ENCODE measurements at regions not wholly inside any gene's neighbourhood (a gene's known extent, or its start where the extent isn't known, plus 50 kb on each side); places are given as distances from the start of the nearest gene placed in this dataset.
"Not testable (repeated sequence)": the region's sequence is repeated elsewhere in the genome, so short reads cannot be mapped to it uniquely, and the experiment has no call there.

GRCh38 chr20:29763821-29764511 lies 1493.5 kb upstream of the DEFB115 start:
- no peak for DNase-seq

DNA sequence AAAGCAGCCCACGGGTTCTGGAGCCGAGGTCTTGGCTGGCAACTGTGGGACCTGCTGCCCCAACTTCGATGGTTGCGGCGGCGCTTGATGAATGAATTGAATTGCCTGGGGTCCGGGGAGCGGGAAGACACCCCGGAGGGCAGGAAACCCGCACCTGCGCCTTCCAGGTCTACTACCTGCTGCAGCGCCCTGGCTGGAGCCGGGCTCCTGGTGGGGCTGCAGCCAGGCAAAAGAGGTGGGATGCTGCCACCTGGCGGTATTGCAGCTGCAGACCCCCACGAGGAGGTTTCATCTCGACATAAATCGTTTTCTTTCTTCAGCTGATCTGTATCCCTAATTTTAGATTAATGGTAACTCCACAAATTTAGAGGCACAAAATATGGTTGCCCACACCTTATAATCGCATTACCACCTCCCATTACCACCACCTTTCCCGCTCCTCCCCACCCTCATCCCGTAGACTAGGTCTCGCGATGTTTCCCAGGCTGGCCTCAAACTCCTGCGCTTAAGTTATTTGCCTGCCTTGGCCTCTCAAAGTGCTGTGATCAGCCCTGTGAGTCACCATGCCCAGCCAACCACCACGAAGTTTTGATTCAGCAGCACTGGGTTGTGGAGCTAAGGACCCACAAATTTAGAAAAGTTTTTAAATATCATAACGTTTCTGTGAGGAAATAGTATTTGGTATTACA lies 1492.4 kb upstream of the DEFB115 start:
- DNase-seq, result not testable (repeated sequence)

- not testable (repeated sequence) for DNase-seq
These were observed 1479.4 kb upstream of the DEFB115 start for GRCh38 chr20:29778033-29778432.

GRCh38 chr20:29781217-29781616 lies 1476.2 kb upstream of the DEFB115 start:
- DNase-seq, result not testable (repeated sequence)

- DNase-seq, result not testable (repeated sequence)
These were observed 1475.6 kb upstream of the DEFB115 start for GRCh38 chr20:29781891-29782290.

GRCh38 chr20:29787456-29787855 lies 1470.0 kb upstream of the DEFB115 start:
- not testable (repeated sequence) for DNase-seq

GRCh38 chr20:29790510-29790909 lies 1467.0 kb upstream of the DEFB115 start:
- no peak for DNase-seq

- DNase-seq, result not testable (repeated sequence)
These were observed 1426.0 kb upstream of the DEFB115 start for GRCh38 chr20:29831508-29831907.

- not testable (repeated sequence) for DNase-seq
These were observed 1389.5 kb upstream of the DEFB115 start for GRCh38 chr20:29868014-29868413.

- not testable (repeated sequence) for DNase-seq
These were observed 1388.8 kb upstream of the DEFB115 start for GRCh38 chr20:29868688-29869087.

DNA sequence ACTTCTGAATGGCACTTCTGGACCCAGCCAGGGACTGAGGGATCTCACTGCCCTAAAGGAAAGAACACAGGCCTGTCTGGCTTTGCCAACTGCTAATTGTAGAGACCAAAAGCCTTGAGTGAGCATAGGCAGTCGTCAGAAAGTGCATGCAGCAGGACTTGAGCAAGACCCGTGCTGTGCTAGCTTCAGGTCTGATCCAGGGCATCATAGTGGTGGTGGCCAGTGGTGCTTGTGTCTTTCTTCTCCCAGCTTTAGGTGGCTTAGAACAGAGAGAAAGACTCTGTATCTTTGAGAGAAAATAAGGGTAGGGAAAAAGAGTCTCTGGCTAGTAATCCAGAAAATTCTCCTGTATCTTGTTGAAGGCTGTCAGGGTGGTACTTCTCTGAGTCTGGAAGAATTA lies 1385.6 kb upstream of the DEFB115 start:
- DNase-seq, result not testable (repeated sequence)

GRCh38 chr20:29873946-29874345 lies 1383.5 kb upstream of the DEFB115 start:
- DNase-seq, result no peak

DNA sequence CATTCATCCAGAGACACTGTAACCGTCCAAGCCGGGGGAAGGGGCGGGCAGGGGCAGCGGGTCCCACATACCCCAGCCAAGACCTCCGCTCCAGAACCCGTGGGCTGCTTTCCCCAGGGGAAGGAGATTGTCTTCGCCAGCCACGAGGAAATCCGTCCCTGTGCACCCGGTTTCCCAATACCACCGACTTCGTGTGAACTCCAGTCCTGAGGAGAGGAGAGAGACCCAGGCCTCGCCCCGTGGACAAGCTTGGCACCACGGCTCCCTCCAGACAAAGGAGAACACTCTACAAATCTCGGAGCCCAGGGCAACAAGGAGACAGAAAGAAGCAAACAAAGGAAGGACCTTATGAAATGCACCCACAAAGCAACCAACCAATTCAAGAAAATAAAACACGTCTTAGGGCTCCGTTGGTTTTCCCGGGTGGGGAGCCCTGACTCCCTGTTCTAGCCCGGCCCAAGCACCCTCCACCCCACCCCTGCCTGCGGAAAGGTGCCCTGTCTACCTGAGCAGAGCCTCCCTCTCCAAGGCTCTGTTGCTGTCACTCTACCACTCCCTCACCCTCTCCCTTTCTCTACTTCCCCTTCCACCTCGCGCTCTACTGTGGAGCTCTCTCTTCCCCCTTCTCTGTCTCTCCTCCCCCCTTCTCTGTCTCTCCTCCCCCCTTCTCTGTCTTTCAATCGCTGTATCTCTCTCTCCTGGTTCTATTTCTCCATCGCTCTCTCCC lies 1382.8 kb upstream of the DEFB115 start:
- DNase-seq, result no peak

DNA sequence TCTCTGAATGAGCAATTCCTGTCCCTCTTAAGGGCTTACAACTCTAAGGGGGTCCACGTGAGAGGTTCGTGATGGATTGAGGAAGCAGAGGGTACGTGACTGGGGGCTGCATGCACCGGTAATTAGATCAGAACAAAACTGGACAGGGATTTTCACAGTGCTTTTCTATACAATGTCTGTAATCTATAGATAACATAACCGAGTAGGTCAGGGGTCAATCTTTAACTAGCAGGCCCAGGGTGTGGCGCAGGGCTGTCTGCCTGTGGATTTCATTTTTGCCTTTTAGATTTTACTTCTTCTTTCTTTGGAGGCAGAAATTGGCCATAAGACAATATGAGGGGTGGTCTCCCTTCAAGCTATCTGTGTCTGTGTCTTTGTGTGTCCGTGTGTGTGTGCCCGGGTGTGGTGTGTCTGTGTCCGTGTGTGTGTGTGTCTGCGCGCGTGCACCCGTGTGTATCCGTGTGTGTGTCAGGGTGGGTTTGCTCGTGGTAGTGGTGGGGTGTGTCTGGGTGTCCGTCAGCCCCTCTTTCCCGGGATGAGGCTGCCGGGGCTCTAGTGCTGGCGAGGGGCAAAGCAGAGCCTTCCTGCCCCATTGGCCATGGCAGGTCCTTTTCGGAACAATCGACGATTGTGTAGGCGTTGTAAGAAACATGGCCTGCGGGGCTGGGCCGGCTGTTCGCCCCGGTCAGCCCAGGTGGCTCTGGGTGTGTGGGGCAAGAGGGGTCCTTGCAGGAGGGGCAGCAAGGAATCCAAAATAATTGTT lies 1382.0 kb upstream of the DEFB115 start:
- DNase-seq, result not testable (repeated sequence)

- DNase-seq, result not testable (repeated sequence)
These were observed 1381.2 kb upstream of the DEFB115 start for GRCh38 chr20:29876084-29876910.

- DNase-seq, result no peak
These were observed 1380.6 kb upstream of the DEFB115 start for GRCh38 chr20:29876911-29877285.

GRCh38 chr20:29877411-29878280 lies 1379.8 kb upstream of the DEFB115 start:
- not testable (repeated sequence) for DNase-seq

DNA sequence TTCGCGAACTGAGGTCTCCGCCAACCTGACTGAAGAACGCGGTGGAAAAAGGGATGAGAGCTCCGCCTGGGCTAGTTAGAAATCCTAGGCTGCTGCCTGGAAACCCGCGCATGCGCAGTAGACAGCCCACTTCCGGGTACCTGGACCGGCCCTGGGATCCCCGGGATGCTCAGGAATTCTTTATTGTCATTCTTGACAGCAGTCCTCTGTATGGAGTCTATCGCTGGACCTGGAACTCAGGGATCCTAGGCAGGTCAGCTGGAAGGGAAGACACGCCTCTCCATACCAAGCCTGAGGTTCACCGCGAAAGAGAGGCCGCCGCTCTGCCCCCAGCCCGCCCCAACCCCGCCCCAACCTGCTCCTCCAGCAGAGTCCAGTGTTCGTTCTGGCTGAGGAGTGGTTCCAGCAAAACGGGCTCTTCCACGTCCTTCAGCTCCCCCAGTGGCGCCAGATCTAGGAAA lies 1379.2 kb upstream of the DEFB115 start:
- peak; percentile 17 for DNase-seq

DNA sequence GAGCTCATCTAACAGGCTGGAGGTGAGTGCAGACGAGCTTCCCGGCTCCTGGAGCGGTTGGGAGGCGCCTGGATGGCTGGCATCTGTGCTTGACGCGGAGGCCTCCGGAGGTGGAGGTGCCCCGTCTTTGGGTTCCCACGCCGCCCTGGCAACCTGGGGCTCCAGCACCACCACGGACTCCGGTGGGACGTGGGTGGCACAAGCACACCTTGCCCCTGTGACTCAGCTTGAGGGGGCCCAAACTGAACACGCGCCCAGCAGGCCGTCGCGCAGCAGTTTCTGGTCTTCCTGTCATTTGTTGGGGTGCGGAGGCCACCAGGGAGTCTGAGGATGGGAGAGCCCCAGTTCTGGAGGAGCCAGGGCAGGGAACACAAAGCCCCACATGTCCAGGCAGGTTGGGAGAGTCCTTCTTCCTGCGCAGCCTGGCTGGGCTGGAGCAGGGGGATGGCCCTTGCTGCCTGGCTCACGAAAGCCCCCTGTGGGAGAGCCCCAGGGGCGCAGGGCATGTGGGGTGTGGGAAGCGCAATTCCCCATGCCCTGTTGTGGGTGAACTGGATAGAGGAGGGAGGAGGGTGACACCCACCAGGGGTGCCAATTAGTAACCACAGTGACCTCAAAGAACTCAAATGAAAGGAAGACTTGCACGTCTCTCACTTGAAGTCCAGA lies 1378.6 kb upstream of the DEFB115 start:
- no peak for DNase-seq

DNA sequence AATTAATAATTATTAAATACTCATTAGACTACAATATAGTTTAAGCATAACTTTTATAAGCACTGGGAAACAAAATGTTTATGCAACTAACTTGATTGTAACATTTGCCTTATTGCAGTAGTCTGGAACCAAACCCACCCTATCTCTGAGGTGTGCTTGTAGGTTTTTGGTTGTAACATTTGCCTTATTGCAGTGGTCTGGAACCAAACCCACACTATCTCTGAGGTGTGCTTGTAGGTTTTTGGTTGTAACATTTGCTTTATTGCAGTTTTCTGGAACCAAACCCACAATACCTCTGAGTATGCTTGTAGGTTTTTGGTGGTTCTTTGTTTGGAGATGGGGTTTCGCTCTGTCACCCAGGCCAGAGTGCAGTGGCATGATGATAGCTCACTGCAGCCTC lies 1376.4 kb upstream of the DEFB115 start:
- not testable (repeated sequence) for DNase-seq
